KOPT-K1 (cell line): ENCODE measurements at regions not wholly inside any gene's neighbourhood (a gene's known extent, or its start where the extent isn't known, plus 50 kb on each side); places are given as distances from the start of the nearest gene placed in this dataset.

Experiments used
- H3K27ac ChIP-seq: fragments of 200-600 bp; sonication (generic); 2 replicates; pipeline ENCODE4 v1.5.1; 2016; ENCODE audit warnings: antibody characterized with exemption, mild to moderate bottlenecking, low read depth, low read length; ENCODE audit not compliant: poor library complexity, severe bottlenecking
- H3K36me3 ChIP-seq: fragments of 200-600 bp; sonication (generic); 2 replicates; pipeline ENCODE4 v1.5.1; 2017; ENCODE audit warnings: antibody characterized with exemption, mild to moderate bottlenecking, low read length, moderate library complexity; ENCODE audit not compliant: insufficient read depth
- H3K9me3 ChIP-seq: fragments of 200-600 bp; sonication (generic); 2 replicates; pipeline ENCODE4 v1.5.1; 2017; ENCODE audit warnings: antibody characterized with exemption, low read length, mild to moderate bottlenecking; ENCODE audit not compliant: insufficient read depth, poor library complexity, severe bottlenecking

GRCh38 chr20:39227416-39227815 lies 265.3 kb downstream of the DHX35 start:
- no peaks in the 10 kb centered on the region for H3K9me3 ChIP-seq
- H3K27ac ChIP-seq, result no peak overlapping the region
- no peaks in the 10 kb centered on the region for H3K36me3 ChIP-seq

- H3K36me3 ChIP-seq, result no peaks in the 10 kb centered on the region
- H3K27ac ChIP-seq, result no peak overlapping the region
- H3K9me3 ChIP-seq, result no peaks in the 10 kb centered on the region
Measured at GRCh38 chr20:39225978-39226377, 263.8 kb downstream of the DHX35 start.

GRCh38 chr20:39225536-39225935 lies 263.4 kb downstream of the DHX35 start:
- Histone ChIP-seq H3K9me3 (no peaks in the 10 kb centered on the region), H3K27ac (no peak overlapping the region), H3K36me3 (no peaks in the 10 kb centered on the region)

- H3K27ac ChIP-seq, result no peak overlapping the region
- no peaks in the 10 kb centered on the region for H3K9me3 ChIP-seq
- H3K36me3 ChIP-seq, result no peaks in the 10 kb centered on the region
Measured at GRCh38 chr20:39222101-39222500, 260.0 kb downstream of the DHX35 start.

GRCh38 chr20:39216195-39216594 lies 254.1 kb downstream of the DHX35 start:
- no peaks in the 10 kb centered on the region for H3K36me3 ChIP-seq
- no peaks in the 10 kb centered on the region for H3K9me3 ChIP-seq
- H3K27ac ChIP-seq, result no peak overlapping the region

GRCh38 chr20:39214828-39215227 lies 252.7 kb downstream of the DHX35 start:
- Histone ChIP-seq H3K36me3 (no peaks in the 10 kb centered on the region), H3K27ac (no peak overlapping the region), H3K9me3 (no peaks in the 10 kb centered on the region)

- Histone ChIP-seq H3K9me3 (no peaks in the 10 kb centered on the region), H3K36me3 (no peaks in the 10 kb centered on the region)
Measured at GRCh38 chr20:39213476-39214145, 251.5 kb downstream of the DHX35 start.

GRCh38 chr20:39211060-39211748 lies 249.1 kb downstream of the DHX35 start:
- H3K27ac ChIP-seq, result no peak overlapping the region
- H3K36me3 ChIP-seq, result no peaks in the 10 kb centered on the region

More at GRCh38 chr20:39213476-39214145, 251.5 kb downstream of the DHX35 start:
- no peak overlapping the region for H3K27ac ChIP-seq

GRCh38 chr20:39210341-39211036 lies 248.3 kb downstream of the DHX35 start:
- Histone ChIP-seq H3K9me3 (no peaks in the 10 kb centered on the region), H3K36me3 (no peaks in the 10 kb centered on the region), H3K27ac (no peak overlapping the region)

More at GRCh38 chr20:39211060-39211748, 249.1 kb downstream of the DHX35 start:
- H3K9me3 ChIP-seq, result no peaks in the 10 kb centered on the region

- no peak overlapping the region for H3K27ac ChIP-seq
- no peaks in the 10 kb centered on the region for H3K36me3 ChIP-seq
- H3K9me3 ChIP-seq, result peaks cover 12% of the 10 kb centered on the region
Measured at GRCh38 chr20:39206899-39207564, 244.9 kb downstream of the DHX35 start.

- Histone ChIP-seq H3K27ac (no peak overlapping the region), H3K9me3 (no peaks in the 10 kb centered on the region), H3K36me3 (no peaks in the 10 kb centered on the region)
Measured at GRCh38 chr20:39195582-39196021, 233.5 kb downstream of the DHX35 start.

- Histone ChIP-seq H3K9me3 (no peaks in the 10 kb centered on the region), H3K27ac (no peak overlapping the region), H3K36me3 (no peaks in the 10 kb centered on the region)
Measured at GRCh38 chr20:39190666-39191570, 228.8 kb downstream of the DHX35 start.

- Histone ChIP-seq H3K36me3 (no peaks in the 10 kb centered on the region), H3K9me3 (peaks cover 16% of the 10 kb centered on the region), H3K27ac (no peak overlapping the region)
Measured at GRCh38 chr20:39188266-39188765, 226.2 kb downstream of the DHX35 start.

GRCh38 chr20:39181490-39181889 lies 219.3 kb downstream of the DHX35 start:
- no peaks in the 10 kb centered on the region for H3K36me3 ChIP-seq
- peaks cover 16% of the 10 kb centered on the region for H3K9me3 ChIP-seq
- no peak overlapping the region for H3K27ac ChIP-seq
